ENCODE measurements at regions not wholly inside any gene's neighbourhood (a gene's known extent, or its start where the extent isn't known, plus 50 kb on each side); places are given as distances from the start of the nearest gene placed in this dataset.
"Not testable (repeated sequence)": the region's sequence is repeated elsewhere in the genome, so short reads cannot be mapped to it uniquely, and the experiment has no call there.

DNA sequence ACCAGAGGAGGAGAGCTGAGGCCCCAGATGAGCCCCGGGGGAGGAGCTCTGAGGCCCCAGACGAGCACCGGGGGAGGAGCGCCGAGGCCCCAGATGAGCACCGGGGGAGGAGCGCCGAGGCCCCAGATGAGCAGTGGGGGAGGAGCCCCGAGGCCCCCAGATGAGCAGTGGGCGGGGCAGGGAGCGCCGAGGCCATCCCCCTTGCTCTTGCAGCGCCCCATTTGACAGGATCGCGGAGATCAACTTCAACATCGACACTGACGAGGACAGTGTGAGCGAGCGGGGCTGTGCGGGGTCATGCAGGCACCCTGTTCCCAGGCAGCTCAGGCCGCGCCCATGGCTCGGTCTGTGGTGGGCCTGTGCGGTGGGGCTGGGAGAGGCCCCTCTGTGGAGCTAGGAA, 199.6 kb downstream of the LIPI start:
- not testable (repeated sequence) for H3K27ac Mint-ChIP-seq; DNase-seq; H3K27me3 Mint-ChIP-seq (ENCODE audit: low read depth); H3K56ac ChIP-seq (ENCODE audit: insufficient read length, low read depth, low read length); H3K9ac ChIP-seq (ENCODE audit: extremely low read depth, insufficient read length, low read length); H4K8ac ChIP-seq (replicated peaks; ENCODE audit: insufficient read length, low read depth, low read length); H2BK15ac ChIP-seq (ENCODE audit: low read depth, low read length); H2BK20ac ChIP-seq (ENCODE audit: low read depth, low read length, poor library complexity, severe bottlenecking); H3K4me1 ChIP-seq (ENCODE audit: insufficient read depth, low read length); H3K27ac ChIP-seq (ENCODE audit: insufficient read length, low read depth, low read length); H2AFZ ChIP-seq (ENCODE audit: low read length); H3K27me3 ChIP-seq (ENCODE audit: insufficient read depth, low read length); H3K18ac ChIP-seq (ENCODE audit: insufficient read length, low read depth, low read length); H3K4me2 ChIP-seq (ENCODE audit: insufficient read depth, insufficient read length, low read length); H2BK120ac ChIP-seq (ENCODE audit: low read depth, low read length, poor library complexity, severe bottlenecking); H3K23ac ChIP-seq (ENCODE audit: insufficient read length, low read depth, low read length); H3K14ac ChIP-seq (ENCODE audit: insufficient read depth, low read length); H4K91ac ChIP-seq (ENCODE audit: insufficient read length, low read depth, low read length); H3K4me1 Mint-ChIP-seq; H3K23me2 ChIP-seq (ENCODE audit: insufficient read length, low read depth, low read length, poor library complexity, severe bottlenecking); H2BK12ac ChIP-seq (ENCODE audit: insufficient read length, low read depth, low read length); H3T11ph ChIP-seq (ENCODE audit: low read length); H2BK5ac ChIP-seq (ENCODE audit: insufficient read length, low read length); H3K79me1 ChIP-seq (ENCODE audit: insufficient read depth, low read depth, low read length, poor library complexity, severe bottlenecking); H4K20me1 ChIP-seq (ENCODE audit: control insufficient read depth, insufficient read depth, insufficient read length); H3K79me2 ChIP-seq (ENCODE audit: insufficient read depth, low read length); H2AK5ac ChIP-seq (ENCODE audit: insufficient read length, low read length); H3K4ac ChIP-seq (ENCODE audit: low read depth, low read length); H3K4me3 Mint-ChIP-seq; H4K5ac ChIP-seq (ENCODE audit: insufficient read length, low read depth, low read length)
- H3K36me3 Mint-ChIP-seq (ENCODE audit: insufficient read depth in 1 of 3, low read depth in 3 of 3): peaks cover 4 to 11% (median 8%) of the 10 kb centered on the region in 3 experiments; a peak in 6 of 7 replicates
- H3K9me3 Mint-ChIP-seq: peaks cover 55 to 82% of the 10 kb centered on the region in 2 experiments
- WGBS (ENCODE audit: extremely low coverage, insufficient read length, low lambda C conversion rate): no CpG with 5 or more reads among the region's 24 CpGs
- H3K9me3 ChIP-seq (ENCODE audit: control insufficient read depth, low read depth, low read length): peaks cover 24% of the 10 kb centered on the region

All from H9 (cell line).